ENCODE measurements at regions not wholly inside any gene's neighbourhood (a gene's known extent, or its start where the extent isn't known, plus 50 kb on each side); places are given as distances from the start of the nearest gene placed in this dataset.

GRCh38 chr18:45539491-45539891, 75.8 kb upstream of the SLC14A2 start:
- TF ChIP-seq, protein P1, sequence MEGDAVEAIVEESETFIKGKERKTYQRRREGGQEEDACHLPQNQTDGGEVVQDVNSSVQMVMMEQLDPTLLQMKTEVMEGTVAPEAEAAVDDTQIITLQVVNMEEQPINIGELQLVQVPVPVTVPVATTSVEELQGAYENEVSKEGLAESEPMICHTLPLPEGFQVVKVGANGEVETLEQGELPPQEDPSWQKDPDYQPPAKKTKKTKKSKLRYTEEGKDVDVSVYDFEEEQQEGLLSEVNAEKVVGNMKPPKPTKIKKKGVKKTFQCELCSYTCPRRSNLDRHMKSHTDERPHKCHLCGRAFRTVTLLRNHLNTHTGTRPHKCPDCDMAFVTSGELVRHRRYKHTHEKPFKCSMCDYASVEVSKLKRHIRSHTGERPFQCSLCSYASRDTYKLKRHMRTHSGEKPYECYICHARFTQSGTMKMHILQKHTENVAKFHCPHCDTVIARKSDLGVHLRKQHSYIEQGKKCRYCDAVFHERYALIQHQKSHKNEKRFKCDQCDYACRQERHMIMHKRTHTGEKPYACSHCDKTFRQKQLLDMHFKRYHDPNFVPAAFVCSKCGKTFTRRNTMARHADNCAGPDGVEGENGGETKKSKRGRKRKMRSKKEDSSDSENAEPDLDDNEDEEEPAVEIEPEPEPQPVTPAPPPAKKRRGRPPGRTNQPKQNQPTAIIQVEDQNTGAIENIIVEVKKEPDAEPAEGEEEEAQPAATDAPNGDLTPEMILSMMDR (IDR thresholded peaks at IDR 0.05; ENCODE audit: borderline replicate concordance): no peak
- intact Hi-C loops (cut with micrococcal nuclease): no loop called here
- no peak overlapping the region for H3K27ac ChIP-seq (replicated peaks)
- no peak for DNase-seq
- peaks cover 4% of the 10 kb centered on the region for H3K4me1 ChIP-seq
- peaks cover 7% of the 10 kb centered on the region for H3K9me3 ChIP-seq (replicated peaks)
- peaks cover 12% of the 10 kb centered on the region for H3K27me3 ChIP-seq (ENCODE audit: low read depth)
- no peaks in the 10 kb centered on the region for H3K36me3 ChIP-seq
- H3K4me3 ChIP-seq: no peak overlapping the region

- Histone ChIP-seq H3K9me3 (replicated peaks) (peaks cover 7% of the 10 kb centered on the region), H3K36me3 (no peaks in the 10 kb centered on the region), H3K4me3 (no peak overlapping the region), H3K27me3 (ENCODE audit: low read depth) (peaks cover 7% of the 10 kb centered on the region), H3K4me1 (peaks cover 4% of the 10 kb centered on the region), H3K27ac (replicated peaks) (no peak overlapping the region)
- DNase-seq: no peak
- intact Hi-C loops (cut with micrococcal nuclease): no loop called here
- TF ChIP-seq, protein P1 (IDR thresholded peaks at IDR 0.05; ENCODE audit: borderline replicate concordance): no peak
These were observed 75.2 kb upstream of the SLC14A2 start for GRCh38 chr18:45540125-45540524.

DNA sequence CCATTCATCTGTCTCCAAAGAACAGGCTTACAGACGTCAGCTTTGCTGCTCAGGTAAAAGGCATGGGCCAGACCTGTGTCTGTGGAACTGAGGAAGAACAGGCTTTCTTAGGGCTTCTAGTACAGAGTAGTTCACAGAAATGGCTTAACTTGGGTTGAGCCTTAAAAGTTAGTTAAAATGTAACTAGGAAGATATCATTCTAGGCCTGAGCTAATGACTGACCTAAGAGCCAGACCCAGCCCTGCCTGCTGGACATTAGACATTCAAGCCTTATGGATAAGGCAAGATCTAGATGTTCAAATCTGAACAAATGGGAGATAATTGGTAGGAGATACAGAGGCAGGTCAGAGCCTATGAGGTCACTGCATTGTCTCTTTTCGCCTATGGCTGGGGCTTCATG, 73.9 kb upstream of the SLC14A2 start:
- no peaks in the 10 kb centered on the region for H3K36me3 ChIP-seq
- H3K27ac ChIP-seq (replicated peaks): no peak overlapping the region
- TF ChIP-seq, protein P1 (IDR thresholded peaks at IDR 0.05; ENCODE audit: borderline replicate concordance): no peak
- peaks cover 4% of the 10 kb centered on the region for H3K4me1 ChIP-seq
- DNase-seq: no peak
- H3K9me3 ChIP-seq (replicated peaks): peaks cover 7% of the 10 kb centered on the region
- no peaks in the 10 kb centered on the region for H3K27me3 ChIP-seq (ENCODE audit: low read depth)
- H3K4me3 ChIP-seq: no peak overlapping the region
- intact Hi-C loops (cut with micrococcal nuclease): no loop called here

GRCh38 chr18:45542043-45542442, 73.2 kb upstream of the SLC14A2 start:
- H3K27me3 ChIP-seq (ENCODE audit: low read depth): no peaks in the 10 kb centered on the region
- peaks cover 4% of the 10 kb centered on the region for H3K4me1 ChIP-seq
- TF ChIP-seq, protein P1 (IDR thresholded peaks at IDR 0.05; ENCODE audit: borderline replicate concordance): no peak
- no peak for DNase-seq
- intact Hi-C loops (cut with micrococcal nuclease): no loop called here
- peaks cover 7% of the 10 kb centered on the region for H3K9me3 ChIP-seq (replicated peaks)
- no peak overlapping the region for H3K4me3 ChIP-seq
- H3K27ac ChIP-seq (replicated peaks): no peak overlapping the region
- no peaks in the 10 kb centered on the region for H3K36me3 ChIP-seq

- Histone ChIP-seq H3K27me3 (ENCODE audit: low read depth) (peaks cover 17% of the 10 kb centered on the region), H3K4me1 (no peaks in the 10 kb centered on the region), H3K9me3 (replicated peaks) (no peaks in the 10 kb centered on the region), H3K36me3 (no peaks in the 10 kb centered on the region), H3K27ac (replicated peaks) (no peak overlapping the region), H3K4me3 (no peak overlapping the region)
- no peak for DNase-seq
- intact Hi-C loops (cut with micrococcal nuclease): no loop called here
- TF ChIP-seq, protein P1 (IDR thresholded peaks at IDR 0.05; ENCODE audit: borderline replicate concordance): no peak
These were observed 67.4 kb upstream of the SLC14A2 start for GRCh38 chr18:45547910-45548309.

- H3K4me3 ChIP-seq: no peak overlapping the region
- H3K27me3 ChIP-seq (ENCODE audit: low read depth): peaks cover 17% of the 10 kb centered on the region
- no peaks in the 10 kb centered on the region for H3K4me1 ChIP-seq
- no peak overlapping the region for H3K27ac ChIP-seq (replicated peaks)
- intact Hi-C loops (cut with micrococcal nuclease): no loop called here
- DNase-seq: no peak
- TF ChIP-seq, protein P1 (IDR thresholded peaks at IDR 0.05; ENCODE audit: borderline replicate concordance): no peak
- H3K9me3 ChIP-seq (replicated peaks): no peaks in the 10 kb centered on the region
- no peaks in the 10 kb centered on the region for H3K36me3 ChIP-seq
These were observed 66.7 kb upstream of the SLC14A2 start for GRCh38 chr18:45548614-45549013.

Data from left ventricle myocardium inferior (tissue), 1 donor.